Chondrocyte (in vitro differentiated cells): ENCODE measurements at regions not wholly inside any gene's neighbourhood (a gene's known extent, or its start where the extent isn't known, plus 50 kb on each side); places are given as distances from the start of the nearest gene placed in this dataset.

Experiments
- DNase-seq: peaks from one replicate; pipeline ENCODE4 v3.0.0; 2021; ENCODE audit warnings: mixed read lengths, low spot score
- H3K27ac Mint-ChIP-seq: one replicate; pipeline ENCODE4 v1.8.0; 2021; ENCODE audit warnings: mild to moderate bottlenecking, moderate library complexity, mixed read lengths; ENCODE audit not compliant: unreplicated experiment
- H3K27me3 Mint-ChIP-seq: 2 replicates; pipeline ENCODE4 v1.8.0; 2021; ENCODE audit warnings: low read depth, mixed read lengths
- H3K36me3 Mint-ChIP-seq: 2 replicates; pipeline ENCODE4 v1.8.0; 2021; ENCODE audit warnings: low read depth, mixed read lengths
- H3K4me1 Mint-ChIP-seq: 2 replicates; pipeline ENCODE4 v1.8.0; 2021; ENCODE audit warnings: low read depth, mild to moderate bottlenecking, mixed read lengths
- H3K4me3 Mint-ChIP-seq: one replicate; pipeline ENCODE4 v1.8.0; 2021; ENCODE audit warnings: mild to moderate bottlenecking, moderate library complexity, mixed read lengths; ENCODE audit not compliant: unreplicated experiment
- H3K9me3 Mint-ChIP-seq: 2 replicates; pipeline ENCODE4 v1.8.0; 2021; ENCODE audit warnings: low read depth, mixed read lengths
- CTCF ChIP-seq: fragments of 200-600 bp; sonication (generic); IDR thresholded peaks from 2 replicates; pipeline ENCODE4 v1.5.0; 2021; ENCODE audit warnings: antibody characterized with exemption, mild to moderate bottlenecking, moderate library complexity

GRCh38 chr16:64545768-64546167 is 576.1 kb downstream of the CDH11 start:
- Mint-ChIP-seq H3K27ac (no peak overlapping the region), H3K27me3 (no peaks in the 10 kb centered on the region), H3K9me3 (peaks cover 4% of the 10 kb centered on the region), H3K4me3 (no peak overlapping the region), H3K4me1 (peaks cover 11% of the 10 kb centered on the region), H3K36me3 (peaks cover 2% of the 10 kb centered on the region)
- TF ChIP-seq CTCF, result no peak
- no peak for DNase-seq

- Mint-ChIP-seq H3K27me3 (no peaks in the 10 kb centered on the region), H3K27ac (no peak overlapping the region), H3K4me3 (no peak overlapping the region), H3K4me1 (peaks cover 11% of the 10 kb centered on the region), H3K36me3 (peaks cover 2% of the 10 kb centered on the region), H3K9me3 (peaks cover 4% of the 10 kb centered on the region)
- DNase-seq, result no peak
- no peak for TF ChIP-seq CTCF
These were observed 577.0 kb downstream of the CDH11 start for GRCh38 chr16:64544859-64545258.

GRCh38 chr16:64543441-64543840 is 578.4 kb downstream of the CDH11 start:
- peaks cover 11% of the 10 kb centered on the region for H3K4me1 Mint-ChIP-seq
- no peak for TF ChIP-seq CTCF

GRCh38 chr16:64543031-64543430 is 578.8 kb downstream of the CDH11 start:
- H3K27me3 Mint-ChIP-seq, result no peaks in the 10 kb centered on the region
- no peak overlapping the region for H3K4me3 Mint-ChIP-seq
- no peak overlapping the region for H3K27ac Mint-ChIP-seq
- H3K9me3 Mint-ChIP-seq, result peaks cover 4% of the 10 kb centered on the region
- H3K36me3 Mint-ChIP-seq, result peaks cover 2% of the 10 kb centered on the region
- no peak for DNase-seq
- TF ChIP-seq CTCF, result no peak
- H3K4me1 Mint-ChIP-seq, result peaks cover 11% of the 10 kb centered on the region

More at GRCh38 chr16:64543441-64543840, 578.4 kb downstream of the CDH11 start:
- peaks cover 4% of the 10 kb centered on the region for H3K9me3 Mint-ChIP-seq
- DNase-seq, result no peak
- no peaks in the 10 kb centered on the region for H3K27me3 Mint-ChIP-seq
- no peak overlapping the region for H3K27ac Mint-ChIP-seq
- no peak overlapping the region for H3K4me3 Mint-ChIP-seq
- H3K36me3 Mint-ChIP-seq, result peaks cover 2% of the 10 kb centered on the region

GRCh38 chr16:64542152-64542551 is 579.7 kb downstream of the CDH11 start:
- Mint-ChIP-seq H3K27ac (no peak overlapping the region), H3K36me3 (no peaks in the 10 kb centered on the region), H3K4me1 (peaks cover 11% of the 10 kb centered on the region), H3K9me3 (peaks cover 4% of the 10 kb centered on the region), H3K4me3 (no peak overlapping the region), H3K27me3 (no peaks in the 10 kb centered on the region)
- TF ChIP-seq CTCF, result no peak
- no peak for DNase-seq
